ENCODE measurements at regions not wholly inside any gene's neighbourhood (a gene's known extent, or its start where the extent isn't known, plus 50 kb on each side); places are given as distances from the start of the nearest gene placed in this dataset.

GRCh38 chr16:9677301-9677653 is 505.0 kb downstream of the GRIN2A start:
- intact Hi-C loops (cut with micrococcal nuclease; ENCODE audit: unreplicated experiment): no loop called here
- no peak overlapping the region for H3K27ac ChIP-seq (ENCODE audit: low read depth, low read length, poor library complexity, severe bottlenecking)
- H3K27me3 ChIP-seq (replicated peaks; ENCODE audit: insufficient read depth, low read depth, low read length, poor library complexity): peaks cover 27% of the 10 kb centered on the region
- H3K36me3 ChIP-seq (ENCODE audit: insufficient read depth, low read length, poor library complexity, severe bottlenecking): no peaks in the 10 kb centered on the region
- DNase-seq (ENCODE audit: low spot score): no peak
- no peak overlapping the region for H3K4me3 ChIP-seq (ENCODE audit: low read depth, low read length, poor library complexity, severe bottlenecking)
- POLR2A ChIA-PET (ENCODE audit: low non-redundant PET): no interaction called here
- no peaks in the 10 kb centered on the region for H3K9me3 ChIP-seq (ENCODE audit: low read depth, low read length, poor library complexity, severe bottlenecking)
- no peak for TF ChIP-seq EZH2 (IDR thresholded peaks at IDR 0.05; ENCODE audit: borderline replicate concordance, low read depth, low read length, poor library complexity, severe bottlenecking)
- no peak for TF ChIP-seq CTCF (conservative IDR thresholded peaks at IDR 0.05; ENCODE audit: low read depth, low read length)
- no peaks in the 10 kb centered on the region for H3K4me1 ChIP-seq (ENCODE audit: insufficient read depth, low read length, poor library complexity, severe bottlenecking)
- CTCF ChIA-PET: no interaction called here
- no TSS peak for BruUV-seq (replicated peaks)

GRCh38 chr16:9679213-9679767 is 502.9 kb downstream of the GRIN2A start:
- no TSS peak for BruUV-seq (replicated peaks)
- H3K36me3 ChIP-seq (ENCODE audit: insufficient read depth, low read length, poor library complexity, severe bottlenecking): no peaks in the 10 kb centered on the region
- DNase-seq (ENCODE audit: low spot score): no peak
- intact Hi-C loops (cut with micrococcal nuclease; ENCODE audit: unreplicated experiment): no loop called here
- POLR2A ChIA-PET (ENCODE audit: low non-redundant PET): no interaction called here
- H3K27ac ChIP-seq (ENCODE audit: low read depth, low read length, poor library complexity, severe bottlenecking): no peak overlapping the region
- no peak for TF ChIP-seq EZH2 (IDR thresholded peaks at IDR 0.05; ENCODE audit: borderline replicate concordance, low read depth, low read length, poor library complexity, severe bottlenecking)
- no peak for TF ChIP-seq CTCF (conservative IDR thresholded peaks at IDR 0.05; ENCODE audit: low read depth, low read length)
- H3K27me3 ChIP-seq (replicated peaks; ENCODE audit: insufficient read depth, low read depth, low read length, poor library complexity): peaks cover 27% of the 10 kb centered on the region
- H3K9me3 ChIP-seq (ENCODE audit: low read depth, low read length, poor library complexity, severe bottlenecking): peaks cover 4% of the 10 kb centered on the region
- CTCF ChIA-PET: no interaction called here
- no peaks in the 10 kb centered on the region for H3K4me1 ChIP-seq (ENCODE audit: insufficient read depth, low read length, poor library complexity, severe bottlenecking)
- no peak overlapping the region for H3K4me3 ChIP-seq (ENCODE audit: low read depth, low read length, poor library complexity, severe bottlenecking)

- intact Hi-C loops (cut with micrococcal nuclease; ENCODE audit: unreplicated experiment): no loop called here
- no peaks in the 10 kb centered on the region for H3K4me1 ChIP-seq (ENCODE audit: insufficient read depth, low read length, poor library complexity, severe bottlenecking)
- BruUV-seq (replicated peaks): no TSS peak
- POLR2A ChIA-PET (ENCODE audit: low non-redundant PET): no interaction called here
- no peak overlapping the region for H3K4me3 ChIP-seq (ENCODE audit: low read depth, low read length, poor library complexity, severe bottlenecking)
- no peaks in the 10 kb centered on the region for H3K36me3 ChIP-seq (ENCODE audit: insufficient read depth, low read length, poor library complexity, severe bottlenecking)
- peaks cover 27% of the 10 kb centered on the region for H3K27me3 ChIP-seq (replicated peaks; ENCODE audit: insufficient read depth, low read depth, low read length, poor library complexity)
- peaks cover 4% of the 10 kb centered on the region for H3K9me3 ChIP-seq (ENCODE audit: low read depth, low read length, poor library complexity, severe bottlenecking)
- no peak for TF ChIP-seq EZH2 (IDR thresholded peaks at IDR 0.05; ENCODE audit: borderline replicate concordance, low read depth, low read length, poor library complexity, severe bottlenecking)
- no peak for TF ChIP-seq CTCF (conservative IDR thresholded peaks at IDR 0.05; ENCODE audit: low read depth, low read length)
- DNase-seq (ENCODE audit: low spot score): no peak
- no peak overlapping the region for H3K27ac ChIP-seq (ENCODE audit: low read depth, low read length, poor library complexity, severe bottlenecking)
- CTCF ChIA-PET: no interaction called here
Measured at GRCh38 chr16:9680019-9680655, 502.1 kb downstream of the GRIN2A start.
